ENCODE measurements at regions not wholly inside any gene's neighbourhood (a gene's known extent, or its start where the extent isn't known, plus 50 kb on each side); places are given as distances from the start of the nearest gene placed in this dataset.
A peak's percentile ranks its signal among the peaks of the same experiment; 100 is the strongest.

DNA sequence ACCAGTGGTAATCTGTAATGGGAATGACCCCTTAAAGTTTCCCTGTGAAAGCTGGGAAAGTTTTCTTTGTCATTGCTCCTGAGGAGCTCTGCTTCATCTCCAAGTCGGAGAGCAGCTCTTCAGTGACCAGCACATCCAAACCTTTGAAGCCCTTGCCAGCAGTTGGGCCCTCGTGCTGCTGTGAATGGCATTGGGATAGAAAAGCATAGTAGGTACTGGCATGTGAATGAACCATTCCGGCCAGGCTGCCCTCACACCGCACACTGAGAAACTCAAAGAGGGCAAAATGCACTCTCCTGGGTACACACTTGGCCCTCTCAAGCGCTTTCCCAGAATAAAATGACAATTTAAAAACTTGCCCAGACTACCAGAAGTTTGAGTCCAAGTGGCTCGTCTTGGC lies 1135.0 kb upstream of the WWC1 start:
- Histone ChIP-seq H3K9me3 (ENCODE audit: severe bottlenecking) (no peaks in the 10 kb centered on the region), H3K4me3 (ENCODE audit: severe bottlenecking) (no peak overlapping the region), H3K36me3 (ENCODE audit: low read depth) (no peaks in the 10 kb centered on the region), H3K4me1 (ENCODE audit: insufficient read depth, poor library complexity, severe bottlenecking) (no peaks in the 10 kb centered on the region), H3K27ac (ENCODE audit: poor library complexity, severe bottlenecking) (no peak overlapping the region), H3K27me3 (ENCODE audit: insufficient read depth, poor library complexity, severe bottlenecking) (peaks cover 3% of the 10 kb centered on the region)
- DNase-seq (ENCODE audit: low spot score) = no peak
- no peak for ATAC-seq (ENCODE audit: low read depth)
- no peak for TF ChIP-seq CTCF (IDR thresholded peaks at IDR 0.05; ENCODE audit: poor library complexity, severe bottlenecking)

DNA sequence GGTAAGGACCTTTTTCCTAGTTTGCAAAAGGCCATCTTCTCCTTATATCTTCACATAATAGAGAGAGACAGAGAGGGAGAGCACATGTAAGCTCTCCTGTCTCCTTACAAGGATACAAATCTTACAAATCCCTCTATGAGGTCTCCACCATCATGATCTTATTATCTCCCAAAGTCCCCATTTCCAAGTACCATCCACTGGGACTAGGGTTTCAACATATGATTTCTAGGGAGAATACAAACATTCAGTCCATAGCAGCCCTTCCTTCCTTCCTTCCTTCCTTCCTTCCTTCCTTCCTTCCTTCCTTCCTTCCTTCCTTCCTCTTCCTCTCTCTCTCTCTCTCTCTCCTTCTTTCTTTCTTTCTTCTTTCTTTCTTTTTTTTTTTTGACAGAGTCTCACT lies 1132.9 kb upstream of the WWC1 start:
- Histone ChIP-seq H3K4me3 (ENCODE audit: severe bottlenecking) (no peak overlapping the region), H3K4me1 (ENCODE audit: insufficient read depth, poor library complexity, severe bottlenecking) (no peaks in the 10 kb centered on the region), H3K27ac (ENCODE audit: poor library complexity, severe bottlenecking) (no peak overlapping the region), H3K9me3 (ENCODE audit: severe bottlenecking) (no peaks in the 10 kb centered on the region), H3K36me3 (ENCODE audit: low read depth) (no peaks in the 10 kb centered on the region), H3K27me3 (ENCODE audit: insufficient read depth, poor library complexity, severe bottlenecking) (peaks cover 3% of the 10 kb centered on the region)
- no peak for TF ChIP-seq CTCF (IDR thresholded peaks at IDR 0.05; ENCODE audit: poor library complexity, severe bottlenecking)
- DNase-seq (ENCODE audit: low spot score) (no peak), ATAC-seq (ENCODE audit: low read depth) (no peak)

DNA sequence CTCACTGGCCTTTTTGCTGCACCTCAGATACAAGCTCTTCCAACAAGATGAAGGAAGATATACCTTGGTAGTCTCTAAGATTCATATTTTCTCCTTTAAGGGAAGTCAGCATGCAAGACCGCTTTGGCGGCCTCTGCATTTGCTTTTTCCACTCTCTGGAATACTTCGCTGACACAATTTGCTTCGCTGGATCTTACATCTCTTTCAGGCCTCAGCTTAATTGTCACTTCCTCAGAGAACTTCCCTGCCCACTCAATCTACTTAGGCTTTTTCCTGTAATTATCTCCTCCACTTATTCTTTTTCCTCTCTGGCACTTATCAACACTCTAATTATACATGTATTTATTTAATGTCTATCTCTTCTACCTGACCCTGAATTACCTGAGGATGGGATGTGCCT lies 1131.1 kb upstream of the WWC1 start:
- Histone ChIP-seq H3K4me1 (ENCODE audit: insufficient read depth, poor library complexity, severe bottlenecking) (no peaks in the 10 kb centered on the region), H3K36me3 (ENCODE audit: low read depth) (no peaks in the 10 kb centered on the region), H3K9me3 (ENCODE audit: severe bottlenecking) (no peaks in the 10 kb centered on the region), H3K27me3 (ENCODE audit: insufficient read depth, poor library complexity, severe bottlenecking) (peaks cover 3% of the 10 kb centered on the region), H3K4me3 (ENCODE audit: severe bottlenecking) (no peak overlapping the region), H3K27ac (ENCODE audit: poor library complexity, severe bottlenecking) (no peak overlapping the region)
- TF ChIP-seq CTCF (IDR thresholded peaks at IDR 0.05; ENCODE audit: poor library complexity, severe bottlenecking) = no peak
- DNase-seq (ENCODE audit: low spot score) (no peak), ATAC-seq (ENCODE audit: low read depth) (no peak)

- Histone ChIP-seq H3K27me3 (ENCODE audit: insufficient read depth, poor library complexity, severe bottlenecking) (no peaks in the 10 kb centered on the region), H3K27ac (ENCODE audit: poor library complexity, severe bottlenecking) (peak overlapping the region; percentile 7)
Measured at GRCh38 chr5:167166696-167167095, 1124.7 kb upstream of the WWC1 start.

More at GRCh38 chr5:167166696-167167095, 1124.7 kb upstream of the WWC1 start:
- H3K9me3 ChIP-seq (ENCODE audit: severe bottlenecking) = no peaks in the 10 kb centered on the region
- H3K4me3 ChIP-seq (ENCODE audit: severe bottlenecking) = no peak overlapping the region
- no peaks in the 10 kb centered on the region for H3K36me3 ChIP-seq (ENCODE audit: low read depth)
- TF ChIP-seq CTCF (IDR thresholded peaks at IDR 0.05; ENCODE audit: poor library complexity, severe bottlenecking) = no peak
- H3K4me1 ChIP-seq (ENCODE audit: insufficient read depth, poor library complexity, severe bottlenecking) = peaks cover 8% of the 10 kb centered on the region
- no peak for ATAC-seq (ENCODE audit: low read depth)
- no peak for DNase-seq (ENCODE audit: low spot score)
